Lung (tissue), 11 donors: ENCODE measurements at regions not wholly inside any gene's neighbourhood (a gene's known extent, or its start where the extent isn't known, plus 50 kb on each side); places are given as distances from the start of the nearest gene placed in this dataset.

Experiments
- ATAC-seq: fragments of 200-7000 bp; cut with Tn5 transposase; one replicate; pipeline ENCODE4 v1.9.1; 2020; ENCODE audit warnings: moderate number of reproducible peaks; ENCODE audit not compliant: insufficient read depth, low FRiP score
- DNase-seq, 3 donors: peaks; one replicate each; pipeline ENCODE4 v3.0.0-alpha.2; 2013 to 2017
- H3K27ac ChIP-seq, 2 donors: one replicate each; pipeline ENCODE4 v1.5.1; 2013; ENCODE audit warnings: mild to moderate bottlenecking in 2 of 2, moderate library complexity in 2 of 2, control low read depth in 1 of 2, inconsistent platforms in 1 of 2, low read depth in 1 of 2, low read length in 1 of 2
- H3K27me3 ChIP-seq, 3 donors: one replicate each; pipeline ENCODE4 v1.5.1; 2013; ENCODE audit warnings: low read length in 2 of 3; ENCODE audit not compliant: control insufficient read depth in 3 of 3, insufficient read depth in 3 of 3
- H3K36me3 ChIP-seq, 4 donors: one replicate each; pipeline ENCODE4 v1.5.1; 2013; ENCODE audit warnings: low read length in 4 of 4, mild to moderate bottlenecking in 1 of 4, moderate library complexity in 1 of 4; ENCODE audit not compliant: control insufficient read depth in 4 of 4, insufficient read depth in 4 of 4
- H3K4me1 ChIP-seq, 5 donors: one replicate each; pipeline ENCODE4 v1.5.1; 2013; ENCODE audit warnings: low read length in 5 of 5, mild to moderate bottlenecking in 2 of 5, moderate library complexity in 1 of 5; ENCODE audit not compliant: control insufficient read depth in 5 of 5, insufficient read depth in 5 of 5
- H3K4me3 ChIP-seq: one replicate; pipeline ENCODE4 v1.5.1; 2013; ENCODE audit warnings: mild to moderate bottlenecking, control low read depth, moderate library complexity
- H3K9ac ChIP-seq, 2 donors: one replicate each; pipeline ENCODE4 v1.5.1; 2013; ENCODE audit warnings: low read length in 2 of 2, control low read depth in 1 of 2; ENCODE audit not compliant: insufficient read depth in 1 of 2
- H3K9me3 ChIP-seq, 4 donors: one replicate each; pipeline ENCODE4 v1.5.1; 2013; ENCODE audit warnings: low read length in 3 of 4, mild to moderate bottlenecking in 1 of 4, moderate library complexity in 1 of 4; ENCODE audit not compliant: control insufficient read depth in 4 of 4, insufficient read depth in 3 of 4
- CTCF ChIP-seq: IDR thresholded peaks from 2 replicates; pipeline ENCODE4 v1.5.1; 2012; ENCODE audit warnings: mild to moderate bottlenecking; ENCODE audit errors: control extremely low read depth, extremely low read depth
- WGBS, 2 donors: extraction: QIAGEN DNeasy Blood & Tissue Kit; methylation state at CpG; one replicate each; pipeline ENCODE4 v1.1.7; 2013; 5-methylcytosine and 5-hydroxymethylcytosine counted together
- donor health status: control.
- donor health status: control.
- donor health status: Bipolar disorder and iron deficiency.
- donor health status: healthy.
- donor health status: DM: yes; HTN: yes; CAD: no.

DNA sequence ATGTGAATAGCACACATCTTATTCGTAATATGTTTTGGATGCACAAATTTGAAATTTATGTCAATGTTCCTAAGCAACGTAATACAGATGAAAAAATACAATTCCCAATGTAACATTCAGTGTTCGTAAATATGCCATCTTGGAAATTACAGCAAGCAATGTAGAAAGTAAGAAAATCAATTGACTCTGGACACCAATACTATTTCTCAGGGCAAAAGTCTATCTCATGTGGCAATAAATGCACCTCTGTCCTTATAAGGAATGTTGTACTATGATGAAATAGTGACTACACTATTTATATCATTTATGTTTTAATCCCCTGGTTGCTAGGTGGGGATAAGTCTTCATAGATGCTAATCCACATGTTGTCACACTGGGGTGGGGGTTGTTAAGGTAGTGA, 251.2 kb downstream of the GXYLT1 start:
- no peak for TF ChIP-seq CTCF
- WGBS, 2 donors: 96 to 97% methylated on average over 3 of the region's 3 CpGs
- no peak overlapping the region for H3K4me3 ChIP-seq
- ATAC-seq (no peak), DNase-seq (no peak)
- H3K27ac ChIP-seq: no peak overlapping the region
- H3K9me3 ChIP-seq: peaks cover 0 to 2% (median 0%) of the 10 kb centered on the region in 4 donors
- H3K9ac ChIP-seq: no peak overlapping the region
- no peaks in the 10 kb centered on the region for H3K36me3 ChIP-seq
- H3K27me3 ChIP-seq: no peaks in the 10 kb centered on the region
- H3K4me1 ChIP-seq: no peaks in the 10 kb centered on the region

DNA sequence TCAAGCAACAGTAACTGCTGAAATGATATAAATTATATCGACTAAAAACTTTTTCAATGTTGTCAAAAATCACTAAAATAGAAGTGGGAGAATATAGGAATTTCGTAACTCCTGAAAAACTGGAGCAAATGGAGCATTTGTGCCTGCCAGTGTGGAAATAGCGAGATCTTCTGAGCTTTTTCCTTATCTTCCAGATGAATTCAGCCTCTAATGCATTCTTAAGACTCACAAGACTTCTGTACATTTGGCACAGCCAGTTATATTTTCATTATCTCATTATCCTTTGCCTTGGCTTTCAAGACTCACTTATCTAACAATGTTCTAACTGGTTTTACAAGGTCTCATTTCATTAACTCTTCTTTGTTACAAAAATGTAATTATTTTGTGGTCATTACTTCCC, 252.4 kb downstream of the GXYLT1 start:
- H3K9me3 ChIP-seq: no peaks in the 10 kb centered on the region
- no peaks in the 10 kb centered on the region for H3K36me3 ChIP-seq
- no peak overlapping the region for H3K4me3 ChIP-seq
- DNase-seq: peak in 2 of 3 donors; percentile 45 to 58
- TF ChIP-seq CTCF: no peak
- no peak overlapping the region for H3K27ac ChIP-seq
- no peak overlapping the region for H3K9ac ChIP-seq
- no peaks in the 10 kb centered on the region for H3K27me3 ChIP-seq
- H3K4me1 ChIP-seq: no peaks in the 10 kb centered on the region
- 84 to 95% methylated on average over 3 of the region's 3 CpGs for WGBS, 2 donors
- ATAC-seq: no peak

DNA sequence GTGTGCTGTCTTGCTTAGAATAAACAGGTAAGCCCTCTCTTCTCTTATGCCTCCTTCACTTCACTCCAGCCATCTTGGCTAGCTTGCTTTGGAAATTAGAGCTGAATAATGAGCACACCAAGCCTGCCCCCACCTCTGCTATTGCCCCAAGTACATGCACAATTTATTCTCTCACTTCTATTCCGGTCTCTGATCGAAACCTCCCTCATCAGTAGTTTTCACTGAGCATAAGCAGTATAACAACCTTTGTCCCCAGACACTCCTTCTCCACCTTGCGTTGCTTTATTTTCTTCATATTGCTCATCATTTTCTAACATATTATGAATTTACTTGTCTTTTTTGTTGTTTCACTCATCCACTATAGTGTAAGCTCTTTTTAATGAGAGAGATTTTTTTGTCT, 253.4 kb downstream of the GXYLT1 start:
- Histone ChIP-seq H3K4me3 (no peak overlapping the region), H3K27me3 (no peaks in the 10 kb centered on the region), H3K9me3 (no peaks in the 10 kb centered on the region), H3K4me1 (no peaks in the 10 kb centered on the region), H3K9ac (no peak overlapping the region), H3K36me3 (no peaks in the 10 kb centered on the region), H3K27ac (no peak overlapping the region)
- DNase-seq (no peak), ATAC-seq (no peak)
- TF ChIP-seq CTCF: no peak
- WGBS, 2 donors: 96 to 97% methylated on average over 3 of the region's 3 CpGs

- TF ChIP-seq CTCF: no peak
- DNase-seq: no peak
- Histone ChIP-seq H3K4me1 (no peaks in the 10 kb centered on the region), H3K27me3 (no peaks in the 10 kb centered on the region), H3K9ac (no peak overlapping the region), H3K27ac (no peak overlapping the region), H3K36me3 (no peaks in the 10 kb centered on the region), H3K9me3 (no peaks in the 10 kb centered on the region), H3K4me3 (no peak overlapping the region)
- ATAC-seq: no peak
Measured at GRCh38 chr12:41888285-41888684, 256.4 kb downstream of the GXYLT1 start.
